IPS-NIHi7 (cell line): ENCODE measurements at regions not wholly inside any gene's neighbourhood (a gene's known extent, or its start where the extent isn't known, plus 50 kb on each side); places are given as distances from the start of the nearest gene placed in this dataset.

Source experiments
- DNase-seq: peaks from one replicate; pipeline ENCODE4 v3.0.0; 2012; ENCODE audit warnings: mixed read lengths; ENCODE audit errors: extremely low spot score

DNA sequence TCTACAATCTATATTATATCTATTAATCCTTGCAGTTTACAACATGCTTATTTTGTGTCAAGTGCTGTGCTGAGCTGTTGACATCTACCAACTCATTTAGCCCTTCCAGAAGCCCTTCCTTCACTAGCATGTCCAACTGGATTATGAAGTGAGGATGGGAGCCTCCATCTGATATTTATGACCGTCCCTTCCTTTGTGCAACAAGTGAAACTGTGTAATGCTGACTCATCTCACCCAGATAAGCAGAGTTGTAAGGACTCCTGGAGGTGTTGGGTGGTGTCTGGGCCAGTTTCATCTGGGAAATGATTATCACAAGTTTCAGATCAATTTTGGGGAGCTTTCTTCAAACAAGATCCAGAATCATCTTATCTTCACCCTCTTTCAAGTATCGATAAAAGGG is 156.6 kb upstream of the ETAA1 start:
- no peak for DNase-seq

DNA sequence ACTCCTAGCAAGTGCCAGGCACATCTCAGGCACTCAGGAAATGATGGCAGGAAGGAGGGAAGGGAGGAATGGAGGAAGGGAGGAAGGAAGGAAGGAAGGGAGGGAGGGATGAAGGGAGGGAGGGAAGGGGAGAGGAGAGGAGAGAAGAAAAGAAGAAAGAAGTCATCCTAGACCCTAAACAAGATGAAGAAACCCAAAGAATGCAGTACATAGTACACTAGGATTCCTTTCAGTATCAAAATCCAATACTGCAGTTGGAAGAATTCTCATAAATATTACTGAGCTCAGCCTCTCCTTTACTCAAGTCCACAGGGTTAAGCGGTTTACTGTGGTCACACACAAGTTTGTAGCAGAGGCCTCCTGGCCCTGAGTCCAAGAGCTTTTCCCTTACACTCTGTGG is 155.7 kb upstream of the ETAA1 start:
- no peak for DNase-seq

DNA sequence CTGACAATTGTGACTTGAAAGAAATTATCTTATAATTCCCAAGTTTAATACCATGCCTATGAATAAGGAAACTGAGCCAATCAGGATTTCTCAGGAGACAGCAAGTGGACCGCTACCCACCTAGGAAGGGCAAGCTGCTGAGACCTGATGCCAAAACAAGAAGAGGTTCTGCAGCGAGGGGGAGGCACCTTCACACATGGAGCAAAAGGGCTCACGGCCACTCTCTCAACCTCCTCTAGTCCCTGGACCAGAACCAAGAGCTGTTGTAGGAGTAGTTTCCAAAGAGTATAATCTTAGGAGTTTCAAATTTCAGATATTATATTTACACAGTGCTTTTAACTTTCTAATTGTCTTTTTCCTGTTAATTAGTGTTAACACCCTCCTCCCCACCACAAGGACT is 154.7 kb upstream of the ETAA1 start:
- DNase-seq = no peak

DNA sequence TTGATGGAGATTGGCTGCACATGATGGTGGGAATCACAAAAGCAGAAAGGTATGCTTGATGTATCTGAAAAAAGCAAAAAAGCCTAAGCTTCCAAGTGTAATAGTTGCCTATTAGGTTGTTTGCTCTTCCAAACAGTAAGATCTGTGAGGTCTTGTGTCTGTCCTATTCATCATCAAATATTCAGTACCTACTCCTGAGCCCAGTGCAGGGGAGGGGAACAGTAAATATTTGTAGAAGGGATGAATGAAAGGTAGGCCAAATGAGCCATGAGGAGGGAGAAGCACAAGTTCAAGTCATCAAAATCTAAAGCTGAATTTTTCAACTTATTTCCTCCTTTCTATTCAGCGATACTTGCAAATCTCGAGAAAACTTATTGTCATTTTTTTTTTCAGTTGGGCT is 153.2 kb upstream of the ETAA1 start:
- no peak for DNase-seq

DNA sequence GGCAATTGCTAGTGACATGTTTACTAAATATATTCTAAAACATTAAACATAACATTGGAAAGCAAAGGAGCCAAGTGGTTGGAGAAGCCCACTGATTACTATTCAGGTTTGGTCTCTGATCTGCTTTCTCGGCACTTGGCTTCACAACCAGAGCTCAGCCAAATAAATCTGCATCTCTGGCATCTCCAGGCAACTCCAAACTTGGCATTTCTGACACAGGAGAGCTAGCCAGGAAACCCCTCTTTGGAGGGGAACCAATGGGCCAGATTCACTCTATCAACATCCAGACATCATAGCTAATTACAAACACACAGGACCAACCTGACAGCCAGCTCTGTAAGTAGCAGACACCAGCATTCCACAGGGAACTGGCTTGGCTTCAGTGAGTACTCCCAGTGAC is 150.3 kb upstream of the ETAA1 start:
- DNase-seq = no peak

DNA sequence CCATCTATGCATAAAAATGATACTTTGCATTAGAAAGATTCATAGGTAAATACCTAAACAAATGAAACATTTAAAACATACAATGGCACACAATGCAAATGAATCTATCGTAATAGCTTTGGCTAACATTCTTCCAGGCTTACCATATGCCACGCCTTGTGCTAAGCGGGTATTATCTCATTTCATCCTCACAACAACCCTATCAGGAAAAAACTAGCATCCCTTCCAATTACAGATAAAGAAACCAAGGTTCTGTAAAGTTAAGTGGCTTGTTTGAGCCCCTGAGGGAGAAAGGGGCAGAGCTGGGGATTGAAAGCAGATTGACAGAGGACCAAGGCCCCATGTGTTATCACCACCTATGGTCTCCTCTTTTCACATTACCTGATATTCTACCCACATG is 145.4 kb upstream of the ETAA1 start:
- DNase-seq = no peak

DNA sequence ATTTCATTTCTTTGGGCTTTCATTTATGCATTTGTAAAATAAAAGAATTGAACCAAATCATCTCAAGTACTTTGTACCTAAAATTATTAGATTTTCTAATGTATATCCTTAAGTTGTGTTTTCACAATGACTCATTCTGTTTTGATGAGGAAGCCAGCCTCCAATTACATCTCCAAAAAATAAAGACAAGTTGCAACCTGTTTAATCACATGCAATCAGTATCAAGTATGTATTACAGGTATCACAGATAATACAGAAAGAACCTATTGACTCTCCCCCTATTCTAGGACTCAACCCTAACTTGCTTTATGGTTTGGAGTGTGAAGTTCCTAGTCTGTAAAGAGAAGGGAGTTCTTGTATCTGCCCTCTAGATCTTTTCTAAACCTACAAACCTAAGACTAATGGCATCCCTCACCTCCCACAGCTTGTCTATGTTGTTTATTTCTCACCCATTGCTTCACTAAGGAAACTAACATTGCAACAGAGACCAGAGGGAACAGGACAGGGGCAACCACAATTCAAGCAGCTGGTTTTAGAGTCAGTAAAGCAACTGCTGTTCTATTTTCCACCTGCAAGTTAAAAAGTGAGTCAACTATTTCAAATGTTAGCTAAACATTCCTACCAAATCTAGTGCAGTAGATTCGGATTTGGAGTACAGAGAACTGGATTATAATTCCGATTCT is 141.1 kb upstream of the ETAA1 start:
- no peak for DNase-seq

DNA sequence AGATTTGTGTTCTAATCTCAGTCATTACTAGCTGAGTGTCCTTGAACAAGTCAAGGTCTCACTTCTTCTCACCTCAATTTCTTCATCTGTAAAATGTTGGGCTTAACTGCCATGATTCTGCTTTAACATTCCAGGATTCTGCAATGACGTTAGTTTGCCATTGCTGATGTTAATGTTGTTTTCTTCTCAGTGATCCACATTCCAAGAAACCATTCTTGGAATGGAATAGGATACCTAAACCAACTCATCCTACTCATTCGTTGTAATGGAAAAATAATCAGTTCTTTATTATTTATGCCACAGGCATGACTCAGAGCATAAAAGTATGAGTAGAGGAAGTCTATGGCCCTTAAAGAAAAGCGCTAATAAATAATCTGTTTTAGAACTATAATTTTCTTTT is 140.2 kb upstream of the ETAA1 start:
- no peak for DNase-seq

DNA sequence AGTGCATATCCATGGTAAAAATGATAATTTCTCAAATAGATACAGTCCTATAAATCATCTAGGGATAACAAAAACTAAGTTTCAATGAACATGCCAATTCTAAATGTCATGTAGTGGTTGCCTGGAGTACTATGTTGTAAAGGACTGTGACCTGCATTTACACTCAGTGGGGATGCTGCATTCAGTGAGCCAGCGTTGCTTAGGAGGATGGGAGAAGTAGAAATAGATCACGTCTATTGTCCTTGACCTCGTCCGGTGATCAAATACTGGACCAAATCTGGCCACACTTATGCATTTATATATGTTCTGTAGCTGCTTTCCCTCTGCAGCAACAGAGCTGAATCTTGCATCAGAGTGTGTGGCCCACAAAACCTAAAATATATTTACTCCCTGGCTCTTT is 139.0 kb upstream of the ETAA1 start:
- DNase-seq = no peak

DNA sequence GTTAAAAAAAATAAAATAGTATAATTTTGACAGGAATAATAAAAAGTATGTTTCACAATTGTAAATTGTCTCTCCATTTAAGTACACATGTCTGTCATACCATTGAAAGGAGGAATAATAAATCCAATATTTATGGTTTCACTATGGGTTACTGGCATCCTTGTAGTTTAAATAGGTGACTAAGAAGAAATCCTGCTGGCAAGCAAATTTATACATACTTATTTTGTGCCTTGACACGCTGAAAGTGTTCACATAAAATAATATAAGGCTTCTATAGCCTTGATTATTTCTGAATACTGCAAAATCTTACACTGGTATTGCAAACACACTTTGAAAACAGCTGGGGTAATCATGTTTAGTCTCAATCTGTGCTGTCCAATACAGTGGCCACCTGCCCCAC is 138.3 kb upstream of the ETAA1 start:
- no peak for DNase-seq

DNA sequence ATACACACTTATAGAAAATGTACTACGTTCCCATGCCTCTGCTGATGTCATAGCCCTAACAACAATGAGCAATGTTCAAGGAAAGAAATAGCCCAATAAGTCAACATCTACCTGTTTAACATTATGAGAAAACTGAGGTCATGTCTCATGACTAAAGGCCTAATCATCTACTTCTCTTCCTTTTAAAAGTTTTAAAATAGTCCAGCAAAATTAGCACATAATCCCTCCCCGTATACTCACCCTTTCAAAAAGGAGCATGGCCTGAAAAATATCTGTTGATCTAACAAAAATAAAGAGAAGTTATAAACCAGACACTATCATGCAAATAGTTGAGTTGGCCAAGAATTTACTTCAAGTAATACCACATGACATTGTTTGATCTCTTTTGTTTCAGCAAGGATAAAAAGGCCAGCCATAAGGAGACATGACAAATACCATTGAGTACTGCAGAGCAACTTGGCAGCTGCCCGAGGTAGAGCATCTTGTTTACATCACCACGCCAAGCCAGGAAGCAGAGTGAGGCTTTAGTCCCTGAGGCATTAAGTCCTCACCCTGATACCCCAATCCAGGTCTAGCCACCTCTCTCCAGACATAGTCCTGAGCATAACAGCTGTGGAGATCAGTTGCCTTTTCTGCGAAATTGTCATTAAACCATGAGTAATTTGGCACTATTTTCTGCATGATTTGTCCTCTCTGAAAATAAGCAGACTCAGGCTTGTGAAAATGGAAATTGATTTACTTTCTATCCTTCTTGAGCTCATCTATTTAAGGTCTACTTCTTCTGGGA is 137.4 kb upstream of the ETAA1 start:
- no peak for DNase-seq

DNA sequence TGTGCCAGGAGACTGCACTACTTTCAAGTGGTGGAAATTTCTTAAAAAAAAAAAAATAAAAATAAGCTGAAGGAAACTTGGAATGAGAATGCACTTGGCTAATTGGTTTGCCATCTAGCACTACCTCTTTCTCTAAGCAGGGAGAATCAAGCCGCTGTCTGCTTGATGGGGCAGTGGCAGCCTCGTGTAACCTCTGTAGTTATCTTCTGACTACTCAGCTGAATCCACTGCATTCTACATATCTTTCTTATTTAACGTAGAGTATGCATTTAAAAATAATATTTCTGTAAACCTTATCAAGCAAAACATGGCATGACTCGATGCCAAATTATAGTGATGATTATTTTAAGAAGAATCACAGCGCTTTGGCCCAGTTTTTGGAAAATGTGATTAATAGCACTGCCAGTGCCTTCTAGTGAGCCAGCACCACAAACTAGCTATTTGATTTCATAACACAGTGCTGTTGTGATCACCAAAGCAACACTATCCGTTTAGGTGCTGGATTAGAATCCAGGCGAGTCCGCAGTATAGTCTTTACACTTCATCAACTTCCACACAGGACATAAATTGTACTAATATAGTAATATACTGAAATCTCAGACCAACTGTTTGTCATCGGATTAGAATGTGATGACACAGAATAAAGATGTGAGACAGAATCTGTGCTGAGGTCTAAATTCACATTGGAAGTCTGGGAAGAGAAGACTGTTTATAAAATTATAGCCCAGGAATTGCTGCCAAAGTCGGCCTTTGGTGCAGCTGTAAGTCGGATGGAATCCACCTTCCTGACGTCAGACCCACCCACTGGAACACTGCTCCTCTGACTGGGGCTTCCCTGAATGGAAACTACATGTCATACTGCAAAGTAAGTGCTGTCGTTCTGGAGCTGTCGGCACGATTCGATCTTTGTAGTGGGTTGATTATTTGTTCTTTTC is 136.5 kb upstream of the ETAA1 start:
- DNase-seq = no peak

DNA sequence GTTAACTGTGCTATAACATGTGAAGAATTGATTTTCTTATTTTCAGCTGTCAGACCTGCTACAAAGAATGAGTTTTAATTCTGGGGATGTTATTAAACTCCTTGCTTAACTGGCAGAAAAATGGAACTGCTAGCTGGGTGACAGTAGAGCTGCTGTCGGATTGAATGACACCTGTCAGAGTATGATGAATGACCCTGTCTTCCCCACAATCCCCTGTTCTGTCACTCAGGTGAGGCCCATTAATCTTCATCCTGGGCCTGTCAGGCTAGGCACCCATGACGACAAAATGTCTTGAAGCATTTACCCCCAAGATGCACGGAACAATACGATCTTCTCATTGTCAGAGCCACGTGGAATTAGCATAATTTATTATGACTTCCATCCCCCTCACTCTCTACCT is 129.9 kb upstream of the ETAA1 start:
- no peak for DNase-seq

DNA sequence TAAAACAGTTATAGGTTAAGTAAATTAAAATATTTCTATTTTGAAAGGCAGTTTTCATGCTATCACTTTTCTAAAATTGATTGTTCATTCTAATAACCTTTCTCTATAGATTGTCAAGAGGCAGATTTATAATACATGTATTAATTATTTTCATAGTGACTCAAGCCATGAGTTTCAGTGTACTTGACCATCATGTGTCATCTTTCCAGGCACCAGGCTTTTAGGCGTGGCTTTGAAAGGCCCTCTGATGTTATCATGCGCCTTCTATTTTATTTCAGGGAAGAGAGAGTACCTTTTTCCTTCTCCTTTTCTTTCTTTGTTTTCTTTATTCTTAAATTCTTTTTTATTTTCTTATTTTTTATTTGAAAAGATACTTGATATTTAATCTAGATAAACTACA is 128.3 kb upstream of the ETAA1 start:
- no peak for DNase-seq

DNA sequence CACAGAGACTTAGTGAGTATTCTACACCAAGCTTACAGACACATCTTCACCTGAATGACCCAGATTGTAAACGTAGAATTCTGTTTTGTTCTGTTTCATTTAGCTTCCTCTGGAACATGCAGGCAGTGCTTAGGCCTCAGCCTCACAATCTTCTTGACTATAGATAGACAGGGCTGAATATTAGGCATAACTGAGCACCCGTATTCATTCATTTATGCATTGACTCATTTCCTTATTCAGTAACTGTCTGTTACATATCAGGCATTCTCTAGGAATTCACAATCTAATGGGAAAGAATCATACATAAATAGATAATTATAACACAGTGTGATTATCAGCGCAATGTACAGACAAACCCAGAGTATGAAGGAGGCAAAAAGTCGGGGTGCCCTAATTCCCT is 124.9 kb upstream of the ETAA1 start:
- DNase-seq = no peak

DNA sequence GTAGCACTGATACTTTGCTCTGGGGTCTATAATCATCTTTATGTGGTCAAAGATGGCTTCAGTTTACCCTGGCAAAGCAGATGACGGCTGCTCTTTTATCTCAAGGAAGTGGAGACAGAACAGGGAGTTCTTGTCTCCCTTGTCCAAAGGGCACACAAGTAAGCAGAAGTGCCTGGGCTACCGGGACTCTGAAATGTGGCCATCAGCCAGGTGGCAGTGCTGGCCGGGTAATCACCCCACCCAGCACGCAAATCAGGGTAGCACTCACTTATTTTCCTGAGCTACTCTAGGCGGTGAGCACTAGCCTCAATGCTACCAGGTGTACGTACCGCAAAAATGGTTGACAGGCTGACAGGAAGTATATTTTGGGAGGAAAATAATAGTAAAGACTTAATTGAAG is 119.7 kb upstream of the ETAA1 start:
- DNase-seq = peak; percentile 49

DNA sequence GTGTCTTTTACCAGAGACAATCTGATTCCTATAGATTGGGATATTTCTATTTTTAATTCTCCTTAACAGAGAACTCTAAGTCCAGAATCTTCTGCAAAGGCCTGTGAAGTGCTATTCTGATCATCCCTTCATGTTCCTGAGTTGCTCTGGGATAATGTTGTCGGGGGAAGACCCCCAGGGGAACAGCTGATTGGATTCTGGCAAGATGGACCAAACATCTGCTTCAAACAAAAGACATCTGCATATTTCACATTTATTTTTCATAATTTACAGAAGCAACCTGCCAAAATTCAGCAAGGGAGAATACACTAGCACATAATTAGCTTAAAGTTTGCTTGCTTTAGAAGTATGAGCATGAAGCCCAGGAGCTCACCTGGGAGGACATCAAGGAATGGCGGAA is 116.0 kb upstream of the ETAA1 start:
- no peak for DNase-seq

DNA sequence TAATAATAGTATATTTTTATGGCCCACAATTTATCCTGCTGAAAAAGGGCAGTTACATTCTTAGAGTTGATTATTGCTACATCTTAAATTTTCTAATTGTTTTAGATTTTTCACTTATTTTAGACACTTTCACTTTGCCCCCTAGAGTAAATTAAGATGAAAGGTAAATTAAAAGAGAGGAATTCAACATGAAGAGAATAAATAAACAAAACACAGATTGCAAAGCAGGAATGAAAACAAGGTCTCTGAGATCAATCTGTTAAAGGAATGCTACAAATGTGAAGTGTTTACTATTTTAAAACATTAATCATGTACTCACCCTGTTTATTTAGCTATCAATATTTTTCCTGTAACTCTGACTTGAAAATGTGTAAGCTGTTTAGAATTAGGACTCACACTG is 113.5 kb upstream of the ETAA1 start:
- DNase-seq = no peak

DNA sequence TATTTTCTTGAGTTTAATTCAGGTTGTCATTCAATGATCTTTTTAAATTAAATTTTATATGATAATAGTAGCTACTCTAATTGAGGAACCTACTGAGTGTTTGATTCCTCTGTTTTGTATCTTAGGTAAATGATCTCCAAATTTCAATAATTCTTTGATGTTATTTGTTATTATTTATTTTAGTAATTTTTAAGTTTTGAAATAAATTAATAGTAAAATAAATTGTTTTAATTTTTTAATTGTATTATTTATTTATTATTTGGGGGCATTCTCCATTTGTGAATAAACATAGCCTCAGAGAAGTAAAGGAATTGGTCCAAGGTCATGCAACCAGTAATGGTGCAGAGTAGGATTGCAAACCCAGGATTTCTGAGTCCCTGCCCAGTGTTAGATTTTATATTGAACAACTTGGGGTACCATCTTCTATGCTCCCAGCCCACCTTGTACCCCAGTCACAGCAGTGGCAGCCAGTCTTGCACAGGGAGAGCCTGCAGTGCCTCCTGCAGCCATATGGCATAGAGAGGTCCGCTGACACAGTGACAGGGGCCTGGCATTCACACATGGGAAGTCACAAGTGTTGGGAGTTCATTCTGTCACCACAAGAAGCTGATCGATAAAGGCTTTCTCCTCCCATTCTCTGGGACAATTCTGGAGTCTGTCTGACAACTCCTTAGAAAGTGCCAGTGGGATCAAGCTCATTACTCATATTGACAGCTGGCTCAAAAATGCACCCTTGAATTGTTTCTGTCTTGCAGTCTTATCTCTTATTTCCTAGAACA is 110.0 kb upstream of the ETAA1 start:
- DNase-seq = no peak

DNA sequence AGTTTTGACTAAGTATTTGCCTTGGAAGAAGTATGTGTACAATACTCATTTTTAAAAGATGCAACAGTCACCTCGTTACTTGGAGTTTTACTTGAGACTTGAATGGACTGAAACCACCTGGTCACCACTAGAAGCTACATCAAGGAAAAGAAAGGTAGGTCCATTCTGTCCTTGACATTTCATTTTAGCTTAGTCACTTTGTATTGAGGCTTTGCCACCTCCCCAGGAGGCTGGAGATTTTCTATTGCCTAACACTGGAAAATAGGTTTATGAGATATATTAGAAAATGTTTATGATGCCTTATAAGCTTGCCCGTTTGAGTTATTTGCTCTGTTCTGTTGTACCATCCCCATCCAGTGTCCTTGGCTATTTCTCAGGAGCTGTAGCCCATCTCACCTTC is 107.9 kb upstream of the ETAA1 start:
- DNase-seq = no peak

DNA sequence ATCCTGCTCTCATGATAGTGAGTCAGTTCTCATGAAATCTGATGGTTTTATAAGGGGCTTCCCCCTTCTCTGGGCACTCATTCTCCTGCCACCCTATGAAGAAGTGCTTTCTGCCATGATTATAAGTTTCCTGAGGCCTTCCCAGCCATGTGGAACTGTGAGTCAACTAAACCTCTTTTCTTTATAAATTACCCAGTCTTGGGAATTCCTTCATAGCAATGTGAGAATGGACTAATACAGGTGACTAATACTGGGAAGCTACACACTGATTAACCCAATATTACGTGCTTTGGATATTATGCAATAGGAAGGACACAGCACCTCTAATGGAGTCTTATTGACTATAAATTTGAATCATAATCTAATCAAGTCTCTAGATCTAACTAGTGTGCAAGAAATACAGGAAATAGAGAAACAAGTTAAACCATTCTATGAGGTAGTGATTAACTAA is 107.2 kb upstream of the ETAA1 start:
- no peak for DNase-seq
